HepG2 (cell line): ENCODE measurements at regions not wholly inside any gene's neighbourhood (a gene's known extent, or its start where the extent isn't known, plus 50 kb on each side); places are given as distances from the start of the nearest gene placed in this dataset.

Experiments
- ATAC-seq: fragments of 200-7000 bp; cut with Tn5 transposase; 3 replicates; pipeline ENCODE4 v1.9.1; 2020; ENCODE audit warnings: mild to moderate bottlenecking, moderate library complexity
- BruUV-seq: library from RNA; stranded (reverse); fragments of 400-500 nt; replicated peaks from 2 replicates; lab custom pipeline; 2021; lab: Mats Ljungman, UMichigan
- CTCF ChIA-PET: fragments of 300-600 bp; formaldehyde crosslinking; extraction: SDS; loops from one replicate; lab custom pipeline; 2021; ENCODE audit warnings: low total read pairs, inconsistent platforms, low intra/inter-chr PET ratio; lab: Yijun Ruan, JAX
- POLR2A ChIA-PET: fragments of 350-600 bp; sonication (Branson Sonifier 250); formaldehyde crosslinking; loops from one replicate; lab custom pipeline; 2020; ENCODE audit warnings: antibody characterized with exemption, inconsistent platforms; lab: Yijun Ruan, JAX
- DNase-seq: peaks from one replicate; pipeline ENCODE4 v3.0.0-alpha.2; 2015; ENCODE audit warnings: low spot score
- FAIRE-seq: peaks from 3 replicates; lab custom pipeline; 2011; peaks lifted over from hg19 to GRCh38; lab: Jason Lieb, UNC
- H2AFZ ChIP-seq: one replicate; pipeline ENCODE4 v1.6.1; 2011; ENCODE audit warnings: low read length, inconsistent platforms
- H3K27ac ChIP-seq: fragments of 300-600 bp; 3 replicates; pipeline ENCODE4 v1.8.0; 2011; ENCODE audit warnings: mixed run types, mild to moderate bottlenecking, mixed read lengths, low read length, inconsistent platforms; ENCODE audit not compliant: insufficient read depth; ENCODE audit errors: extremely low read length
- H3K27me3 ChIP-seq, 2 experiments: fragments of 200-600 bp in 1 of 2; 2 replicates in 1 of 2; 3 replicates in 1 of 2; pipeline versions ENCODE4 v1.6.0 to v1.8.0; 2011; ENCODE audit warnings: low read length in 2 of 2, mild to moderate bottlenecking in 2 of 2, moderate library complexity in 2 of 2, inconsistent platforms in 1 of 2; ENCODE audit not compliant: insufficient read depth in 2 of 2, control insufficient read depth in 1 of 2
- H3K36me3 ChIP-seq, 2 experiments: fragments of 200-600 bp in 1 of 2; replicated peaks in 1 of 2; 2 replicates in 1 of 2; 3 replicates in 1 of 2; pipeline versions ENCODE4 v1.5.1 to v1.8.0; 2011; ENCODE audit warnings: low read length in 2 of 2, inconsistent platforms in 1 of 2; ENCODE audit not compliant: insufficient read depth in 2 of 2, control insufficient read depth in 1 of 2
- H3K4me1 ChIP-seq: 2 replicates; pipeline ENCODE4 v1.5.1; 2012; ENCODE audit warnings: low read length, inconsistent platforms; ENCODE audit not compliant: insufficient read depth
- H3K4me2 ChIP-seq: 2 replicates; pipeline ENCODE4 v1.6.0; 2011; ENCODE audit warnings: low read depth, low read length, inconsistent platforms
- H3K4me3 ChIP-seq, 3 experiments: fragments of 200-600 bp in 1 of 3; sonication (generic), shearing (Covaris generic) in 1 of 3; replicated peaks in 1 of 3; 2 replicates each; pipeline ENCODE4 v1.5.1; 2011 to 2016; ENCODE audit warnings: low read length in 3 of 3, inconsistent platforms in 2 of 3, low read depth in 2 of 3, mild to moderate bottlenecking in 2 of 3, control low read depth in 1 of 3, mixed read lengths in 1 of 3; ENCODE audit not compliant: insufficient read depth in 1 of 3
- H3K79me2 ChIP-seq: one replicate; pipeline ENCODE4 v1.6.1; 2011; ENCODE audit warnings: low read length, inconsistent platforms; ENCODE audit not compliant: insufficient read depth
- H3K9ac ChIP-seq: 2 replicates; pipeline ENCODE4 v1.6.0; 2011; ENCODE audit warnings: mild to moderate bottlenecking, low read depth, low read length, inconsistent platforms; ENCODE audit not compliant: insufficient read depth
- H3K9me3 ChIP-seq: 2 replicates; pipeline ENCODE4 v1.5.1; 2012; ENCODE audit warnings: mild to moderate bottlenecking, low read length
- H4K20me1 ChIP-seq: 2 replicates; pipeline ENCODE4 v1.6.0; 2011; ENCODE audit warnings: inconsistent platforms, mild to moderate bottlenecking, low read length, moderate library complexity; ENCODE audit not compliant: insufficient read depth
- FOXA1 ChIP-seq, 2 experiments: fragments of 450-650 bp in 1 of 2; sonication (generic) in 1 of 2; formaldehyde crosslinking in 1 of 2; IDR thresholded peaks; 2 replicates each; pipeline versions ENCODE4 v1.4.0 to v1.6.1; 2016 to 2020; ENCODE audit warnings: missing genetic modification reagents in 1 of 2
- FOXK2 ChIP-seq: fragments of 450-650 bp; IDR thresholded peaks from 2 replicates; pipeline ENCODE4 v1.6.1; 2016
- FOXM1 ChIP-seq: sonication (generic); formaldehyde crosslinking; IDR thresholded peaks from 2 replicates; pipeline ENCODE4 v1.5.0; 2020; ENCODE audit warnings: missing genetic modification reagents
- GABPB1 ChIP-seq: IDR thresholded peaks from 2 replicates; pipeline ENCODE4 v1.6.1; 2016; ENCODE audit warnings: mild to moderate bottlenecking, missing genetic modification reagents, moderate library complexity, missing compliant biosample characterization
- HMG20B ChIP-seq: conservative IDR thresholded peaks from 2 replicates; pipeline ENCODE4 v1.6.1; 2016; ENCODE audit warnings: missing genetic modification reagents, missing compliant biosample characterization
- PCBP2 ChIP-seq: fragments of 200-400 bp; formaldehyde crosslinking; optimal IDR thresholded peaks from 2 replicates; pipeline ENCODE3; 2018; ENCODE audit warnings: low read length, low read depth; ENCODE audit not compliant: poor library complexity, severe bottlenecking
- RBFOX2 ChIP-seq: fragments of 200-400 bp; formaldehyde crosslinking; IDR thresholded peaks from 2 replicates; pipeline ENCODE4 v1.6.1; 2017; ENCODE audit warnings: low read depth, mild to moderate bottlenecking, low read length
- SALL1 ChIP-seq: sonication (generic); formaldehyde crosslinking; IDR thresholded peaks from 2 replicates; pipeline ENCODE4 v1.8.0; 2022; ENCODE audit warnings: mild to moderate bottlenecking, missing genetic modification reagents
- SIX4 ChIP-seq: sonication (generic); formaldehyde crosslinking; IDR thresholded peaks from 2 replicates; pipeline ENCODE4 v1.4.0; 2020; ENCODE audit warnings: missing genetic modification reagents
- SRSF9 ChIP-seq: fragments of 200-400 bp; formaldehyde crosslinking; IDR thresholded peaks from 2 replicates; pipeline ENCODE4 v1.6.1; 2018; ENCODE audit warnings: borderline replicate concordance, mild to moderate bottlenecking, low read depth, low read length; ENCODE audit not compliant: insufficient read depth, poor library complexity, severe bottlenecking
- U2AF1 ChIP-seq: fragments of 200-400 bp; formaldehyde crosslinking; optimal IDR thresholded peaks from 2 replicates; pipeline ENCODE3; 2017; ENCODE audit warnings: mild to moderate bottlenecking, low read depth, low read length
- ZNF101 ChIP-seq: sonication (generic); formaldehyde crosslinking; IDR thresholded peaks from 2 replicates; pipeline ENCODE4 v1.4.0; 2020; ENCODE audit warnings: mild to moderate bottlenecking, low read depth, missing genetic modification reagents, borderline replicate concordance
- ZNF333 ChIP-seq: sonication (generic); formaldehyde crosslinking; IDR thresholded peaks from 2 replicates; pipeline ENCODE4 v1.4.0; 2020; ENCODE audit warnings: mild to moderate bottlenecking, missing genetic modification reagents, borderline replicate concordance
- ZNF543 ChIP-seq: sonication (generic); formaldehyde crosslinking; IDR thresholded peaks from 2 replicates; pipeline ENCODE4 v1.4.0; 2020; ENCODE audit warnings: mild to moderate bottlenecking, missing genetic modification reagents
- ZNF619 ChIP-seq: sonication (generic); formaldehyde crosslinking; IDR thresholded peaks from 2 replicates; pipeline ENCODE4 v1.4.0; 2020; ENCODE audit warnings: mild to moderate bottlenecking, missing genetic modification reagents
- ZNF713 ChIP-seq: sonication (generic); formaldehyde crosslinking; IDR thresholded peaks from 2 replicates; pipeline ENCODE4 v1.4.0; 2020; ENCODE audit warnings: mild to moderate bottlenecking, missing genetic modification reagents
- ZNF772 ChIP-seq: sonication (generic); formaldehyde crosslinking; IDR thresholded peaks from 2 replicates; pipeline ENCODE4 v1.5.0; 2020; ENCODE audit warnings: mild to moderate bottlenecking, missing genetic modification reagents
- WGBS: methylation state at CpG from one replicate; pipeline ENCODE4 v1.1.6; 2017; ENCODE audit warnings: low lambda C conversion rate; 5-methylcytosine and 5-hydroxymethylcytosine counted together
- in situ Hi-C: cut with HindIII; loops from 2 replicates; pipeline ENCODE4 v1.10.0; 2017; ENCODE audit warnings: low pct_unique_long_range_greater_than_20kb; ENCODE audit not compliant: extremely low pct_ligation_motif_present
- intact Hi-C: fragments of 100-400 bp; cut with micrococcal nuclease; formaldehyde crosslinking; loops from one replicate; pipeline ENCODE4 v1.10.0; 2022; ENCODE audit not compliant: unreplicated experiment
- TF ChIP-seq, protein P1 (sequence below): sonication (generic); formaldehyde crosslinking; IDR thresholded peaks from 2 replicates; pipeline ENCODE4 v1.8.1; 2023; ENCODE audit warnings: mild to moderate bottlenecking, missing genetic modification reagents
- TF ChIP-seq, protein P2 (sequence below): sonication (generic); formaldehyde crosslinking; IDR thresholded peaks from 2 replicates; pipeline ENCODE4 v1.5.0; 2020; ENCODE audit warnings: missing genetic modification reagents
- TF ChIP-seq, protein P3 (sequence below), 2 experiments: fragments of 450-650 bp in 1 of 2; sonication (generic) in 1 of 2; formaldehyde crosslinking; IDR thresholded peaks; 2 replicates each; pipeline versions ENCODE4 v1.5.0 to v1.8.0; 2020 to 2022; ENCODE audit warnings: mild to moderate bottlenecking in 1 of 2, missing genetic modification reagents in 1 of 2

DNA sequence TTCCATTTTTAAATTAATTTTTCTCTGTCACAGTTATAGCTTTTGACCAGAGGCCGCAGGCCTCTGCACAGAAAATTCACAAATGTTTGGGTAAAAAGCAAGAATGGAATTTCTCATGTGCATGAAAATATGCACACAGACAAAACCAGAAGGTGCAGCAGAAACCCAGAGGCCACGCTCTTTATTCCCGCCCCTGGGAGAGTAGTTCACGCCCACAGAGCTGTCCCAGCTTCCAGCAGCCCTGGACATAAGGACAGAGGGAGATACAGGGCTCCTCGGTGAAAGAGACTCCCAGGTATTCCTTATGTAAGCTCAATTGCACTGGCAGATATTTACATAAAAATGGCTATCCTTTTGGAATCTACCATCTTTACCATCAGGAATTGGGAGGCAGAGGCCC is 245.2 kb upstream of the NFE2L3 start:
- Histone ChIP-seq H3K4me2 (no peak overlapping the region), H2AFZ (no peak overlapping the region), H3K9ac (no peak overlapping the region), H3K9me3 (no peaks in the 10 kb centered on the region), H3K4me1 (no peaks in the 10 kb centered on the region), H3K27ac (no peak overlapping the region), H3K4me3 (no peak overlapping the region), H3K36me3 (no peaks in the 10 kb centered on the region), H4K20me1 (no peaks in the 10 kb centered on the region), H3K27me3 (peaks cover 0 to 10% of the 10 kb centered on the region in 2 experiments; a peak in 2 of 5 replicates), H3K79me2 (no peaks in the 10 kb centered on the region)
- DNase-seq = no peak
- no peak for FAIRE-seq
- ATAC-seq = no peak
- intact Hi-C loops = no loop called here
- POLR2A ChIA-PET = no interaction called here
- no peak for TF ChIP-seq FOXK2
- TF ChIP-seq ZNF772 = no peak
- TF ChIP-seq, protein P1, sequence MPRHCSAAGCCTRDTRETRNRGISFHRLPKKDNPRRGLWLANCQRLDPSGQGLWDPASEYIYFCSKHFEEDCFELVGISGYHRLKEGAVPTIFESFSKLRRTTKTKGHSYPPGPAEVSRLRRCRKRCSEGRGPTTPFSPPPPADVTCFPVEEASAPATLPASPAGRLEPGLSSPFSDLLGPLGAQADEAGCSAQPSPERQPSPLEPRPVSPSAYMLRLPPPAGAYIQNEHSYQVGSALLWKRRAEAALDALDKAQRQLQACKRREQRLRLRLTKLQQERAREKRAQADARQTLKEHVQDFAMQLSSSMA (CRISPR knock-in tag) = no peak
- TF ChIP-seq HMG20B (CRISPR knock-in tag) = no peak
- TF ChIP-seq SALL1 (CRISPR knock-in tag) = no peak
- no peak for TF ChIP-seq GABPB1 (CRISPR knock-in tag)
- TF ChIP-seq, protein P2, sequence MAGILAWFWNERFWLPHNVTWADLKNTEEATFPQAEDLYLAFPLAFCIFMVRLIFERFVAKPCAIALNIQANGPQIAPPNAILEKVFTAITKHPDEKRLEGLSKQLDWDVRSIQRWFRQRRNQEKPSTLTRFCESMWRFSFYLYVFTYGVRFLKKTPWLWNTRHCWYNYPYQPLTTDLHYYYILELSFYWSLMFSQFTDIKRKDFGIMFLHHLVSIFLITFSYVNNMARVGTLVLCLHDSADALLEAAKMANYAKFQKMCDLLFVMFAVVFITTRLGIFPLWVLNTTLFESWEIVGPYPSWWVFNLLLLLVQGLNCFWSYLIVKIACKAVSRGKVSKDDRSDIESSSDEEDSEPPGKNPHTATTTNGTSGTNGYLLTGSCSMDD (CRISPR knock-in tag) = no peak
- TF ChIP-seq, protein P3, sequence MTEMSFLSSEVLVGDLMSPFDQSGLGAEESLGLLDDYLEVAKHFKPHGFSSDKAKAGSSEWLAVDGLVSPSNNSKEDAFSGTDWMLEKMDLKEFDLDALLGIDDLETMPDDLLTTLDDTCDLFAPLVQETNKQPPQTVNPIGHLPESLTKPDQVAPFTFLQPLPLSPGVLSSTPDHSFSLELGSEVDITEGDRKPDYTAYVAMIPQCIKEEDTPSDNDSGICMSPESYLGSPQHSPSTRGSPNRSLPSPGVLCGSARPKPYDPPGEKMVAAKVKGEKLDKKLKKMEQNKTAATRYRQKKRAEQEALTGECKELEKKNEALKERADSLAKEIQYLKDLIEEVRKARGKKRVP (CRISPR knock-in tag; IDR thresholded peaks at IDR 0.05) = no peak
- no peak for TF ChIP-seq ZNF543 (CRISPR knock-in tag)
- no peak for TF ChIP-seq ZNF713 (CRISPR knock-in tag)
- TF ChIP-seq FOXA1 (IDR thresholded peaks at IDR 0.05) = no peak
- no peak for TF ChIP-seq FOXA1 (CRISPR knock-in tag; IDR thresholded peaks at IDR 0.05)
- TF ChIP-seq FOXM1 (CRISPR knock-in tag) = no peak
- TF ChIP-seq SRSF9 = no peak
- TF ChIP-seq RBFOX2 = no peak
- no peak for TF ChIP-seq U2AF1
- no peak for TF ChIP-seq PCBP2
- TF ChIP-seq ZNF333 (CRISPR knock-in tag) = no peak
- TF ChIP-seq ZNF101 (CRISPR knock-in tag) = no peak
- no peak for TF ChIP-seq ZNF619 (CRISPR knock-in tag)
- no peak for TF ChIP-seq SIX4
- WGBS = 34% methylated on average over 5 of the region's 5 CpGs
- in situ Hi-C loops = no loop called here
- no TSS peak for BruUV-seq
- CTCF ChIA-PET = no interaction called here
